HL-60 (cell line): ENCODE measurements at regions not wholly inside any gene's neighbourhood (a gene's known extent, or its start where the extent isn't known, plus 50 kb on each side); places are given as distances from the start of the nearest gene placed in this dataset.

Experiments
- GABPA ChIP-seq: IDR thresholded peaks from 2 replicates; pipeline ENCODE4 v1.6.1; 2012; ENCODE audit warnings: low read depth
- POLR2AphosphoS5 ChIP-seq: IDR thresholded peaks from 2 replicates; pipeline ENCODE4 v1.6.1; 2012; ENCODE audit warnings: low read depth
- SPI1 ChIP-seq: IDR thresholded peaks from 2 replicates; pipeline ENCODE4 v1.6.1; 2012; ENCODE audit warnings: low read depth, mild to moderate bottlenecking, borderline replicate concordance
- TF ChIP-seq, protein P1 (sequence below): IDR thresholded peaks from 2 replicates; pipeline ENCODE4 v1.6.1; 2012; ENCODE audit warnings: low read depth; ENCODE audit not compliant: insufficient replicate concordance
- TF ChIP-seq, protein P2 (sequence below): IDR thresholded peaks from one replicate; pipeline ENCODE4 v1.5.1; 2011; ENCODE audit warnings: low read length, control low read depth, inconsistent platforms; ENCODE audit not compliant: insufficient read depth

DNA sequence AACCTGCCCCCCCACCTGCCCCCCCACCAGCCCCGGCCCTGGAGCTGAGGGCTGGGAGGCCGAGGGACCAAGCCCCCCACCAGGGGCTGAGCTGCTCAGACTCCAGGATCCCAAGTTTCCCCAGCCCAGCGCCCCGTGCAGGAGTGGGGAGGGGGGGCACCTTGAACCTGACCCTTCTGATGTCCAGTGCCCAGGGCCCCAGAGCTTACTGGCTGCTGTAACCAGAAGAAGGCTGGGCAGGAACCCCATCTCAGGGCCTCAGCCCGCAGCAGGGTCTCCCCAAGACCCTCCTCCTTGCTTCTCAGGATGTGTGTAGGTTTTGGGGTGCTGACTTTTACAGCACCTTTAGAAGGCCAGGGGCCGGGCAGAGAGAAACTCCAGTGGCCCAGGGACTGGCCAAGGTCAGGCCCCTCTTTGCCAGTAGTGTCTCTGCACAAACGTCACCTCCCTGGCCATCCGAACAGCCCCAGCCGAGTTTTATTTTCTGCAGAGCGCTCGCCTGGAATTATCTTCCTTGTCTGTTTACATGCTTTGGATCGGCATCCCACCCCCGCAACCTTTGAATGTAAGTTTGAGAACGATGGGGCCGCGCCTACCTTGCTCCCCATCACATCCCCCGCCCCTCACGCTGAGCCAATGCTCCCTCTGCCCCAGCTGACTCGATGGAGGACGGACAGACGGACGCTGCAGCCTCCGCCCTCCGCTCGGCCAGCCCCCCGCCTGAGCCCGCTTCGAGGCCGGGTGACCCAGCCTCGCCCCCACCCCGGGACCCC is 70.1 kb upstream of the CASZ1 start:
- TF ChIP-seq POLR2AphosphoS5 (no peak), GABPA (no peak), SPI1 (no peak)
- TF ChIP-seq, protein P1, sequence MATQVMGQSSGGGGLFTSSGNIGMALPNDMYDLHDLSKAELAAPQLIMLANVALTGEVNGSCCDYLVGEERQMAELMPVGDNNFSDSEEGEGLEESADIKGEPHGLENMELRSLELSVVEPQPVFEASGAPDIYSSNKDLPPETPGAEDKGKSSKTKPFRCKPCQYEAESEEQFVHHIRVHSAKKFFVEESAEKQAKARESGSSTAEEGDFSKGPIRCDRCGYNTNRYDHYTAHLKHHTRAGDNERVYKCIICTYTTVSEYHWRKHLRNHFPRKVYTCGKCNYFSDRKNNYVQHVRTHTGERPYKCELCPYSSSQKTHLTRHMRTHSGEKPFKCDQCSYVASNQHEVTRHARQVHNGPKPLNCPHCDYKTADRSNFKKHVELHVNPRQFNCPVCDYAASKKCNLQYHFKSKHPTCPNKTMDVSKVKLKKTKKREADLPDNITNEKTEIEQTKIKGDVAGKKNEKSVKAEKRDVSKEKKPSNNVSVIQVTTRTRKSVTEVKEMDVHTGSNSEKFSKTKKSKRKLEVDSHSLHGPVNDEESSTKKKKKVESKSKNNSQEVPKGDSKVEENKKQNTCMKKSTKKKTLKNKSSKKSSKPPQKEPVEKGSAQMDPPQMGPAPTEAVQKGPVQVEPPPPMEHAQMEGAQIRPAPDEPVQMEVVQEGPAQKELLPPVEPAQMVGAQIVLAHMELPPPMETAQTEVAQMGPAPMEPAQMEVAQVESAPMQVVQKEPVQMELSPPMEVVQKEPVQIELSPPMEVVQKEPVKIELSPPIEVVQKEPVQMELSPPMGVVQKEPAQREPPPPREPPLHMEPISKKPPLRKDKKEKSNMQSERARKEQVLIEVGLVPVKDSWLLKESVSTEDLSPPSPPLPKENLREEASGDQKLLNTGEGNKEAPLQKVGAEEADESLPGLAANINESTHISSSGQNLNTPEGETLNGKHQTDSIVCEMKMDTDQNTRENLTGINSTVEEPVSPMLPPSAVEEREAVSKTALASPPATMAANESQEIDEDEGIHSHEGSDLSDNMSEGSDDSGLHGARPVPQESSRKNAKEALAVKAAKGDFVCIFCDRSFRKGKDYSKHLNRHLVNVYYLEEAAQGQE = no peak
- TF ChIP-seq, protein P2, sequence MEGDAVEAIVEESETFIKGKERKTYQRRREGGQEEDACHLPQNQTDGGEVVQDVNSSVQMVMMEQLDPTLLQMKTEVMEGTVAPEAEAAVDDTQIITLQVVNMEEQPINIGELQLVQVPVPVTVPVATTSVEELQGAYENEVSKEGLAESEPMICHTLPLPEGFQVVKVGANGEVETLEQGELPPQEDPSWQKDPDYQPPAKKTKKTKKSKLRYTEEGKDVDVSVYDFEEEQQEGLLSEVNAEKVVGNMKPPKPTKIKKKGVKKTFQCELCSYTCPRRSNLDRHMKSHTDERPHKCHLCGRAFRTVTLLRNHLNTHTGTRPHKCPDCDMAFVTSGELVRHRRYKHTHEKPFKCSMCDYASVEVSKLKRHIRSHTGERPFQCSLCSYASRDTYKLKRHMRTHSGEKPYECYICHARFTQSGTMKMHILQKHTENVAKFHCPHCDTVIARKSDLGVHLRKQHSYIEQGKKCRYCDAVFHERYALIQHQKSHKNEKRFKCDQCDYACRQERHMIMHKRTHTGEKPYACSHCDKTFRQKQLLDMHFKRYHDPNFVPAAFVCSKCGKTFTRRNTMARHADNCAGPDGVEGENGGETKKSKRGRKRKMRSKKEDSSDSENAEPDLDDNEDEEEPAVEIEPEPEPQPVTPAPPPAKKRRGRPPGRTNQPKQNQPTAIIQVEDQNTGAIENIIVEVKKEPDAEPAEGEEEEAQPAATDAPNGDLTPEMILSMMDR = no peak
